ENCODE measurements at regions not wholly inside any gene's neighbourhood (a gene's known extent, or its start where the extent isn't known, plus 50 kb on each side); places are given as distances from the start of the nearest gene placed in this dataset.

- Histone ChIP-seq H3K27ac (ENCODE audit: low read depth in 1 of 3, low read length in 2 of 3) (peak overlapping the region in 1 of 3 donors; percentile 47), H3K27me3 (ENCODE audit: control insufficient read depth in 3 of 3, insufficient read depth in 3 of 3, low read length in 3 of 3) (no peaks in the 10 kb centered on the region), H3K36me3 (ENCODE audit: control insufficient read depth in 3 of 3, insufficient read depth in 2 of 3, low read depth in 1 of 3, low read length in 3 of 3) (no peaks in the 10 kb centered on the region), H3K4me1 (ENCODE audit: control insufficient read depth in 3 of 3, insufficient read depth in 2 of 3, low read depth in 1 of 3, low read length in 2 of 3) (no peaks in the 10 kb centered on the region), H3K4me3 (ENCODE audit: low read depth in 1 of 3, low read length in 3 of 3) (no peak overlapping the region), H3K9me3 (ENCODE audit: control insufficient read depth in 2 of 2, insufficient read depth in 1 of 2, low read depth in 1 of 2, low read length in 1 of 2) (no peaks in the 10 kb centered on the region)
- 13 to 29% (median 19%) methylated on average over 4 of the region's 4 CpGs for WGBS, 3 donors
- DNase-seq = peak; percentile 2 to 17
- no peak for FAIRE-seq
Measured at GRCh38 chr13:107202371-107203023, 634.6 kb upstream of the ARGLU1 start.

GRCh38 chr13:107200491-107200890 lies 632.6 kb upstream of the ARGLU1 start:
- Histone ChIP-seq H3K27me3 (ENCODE audit: control insufficient read depth in 3 of 3, insufficient read depth in 3 of 3, low read length in 3 of 3) (no peaks in the 10 kb centered on the region), H3K9me3 (ENCODE audit: control insufficient read depth in 2 of 2, insufficient read depth in 1 of 2, low read depth in 1 of 2, low read length in 1 of 2) (no peaks in the 10 kb centered on the region), H3K4me1 (ENCODE audit: control insufficient read depth in 3 of 3, insufficient read depth in 2 of 3, low read depth in 1 of 3, low read length in 2 of 3) (no peaks in the 10 kb centered on the region), H3K27ac (ENCODE audit: low read depth in 1 of 3, low read length in 2 of 3) (no peak overlapping the region), H3K4me3 (ENCODE audit: low read depth in 1 of 3, low read length in 3 of 3) (no peak overlapping the region), H3K36me3 (ENCODE audit: control insufficient read depth in 3 of 3, insufficient read depth in 2 of 3, low read depth in 1 of 3, low read length in 3 of 3) (no peaks in the 10 kb centered on the region)
- 84 to 89% (median 86%) methylated on average over 6 of the region's 6 CpGs for WGBS, 3 donors
- FAIRE-seq (no peak), DNase-seq (no peak)

GRCh38 chr13:107192289-107192688 lies 624.4 kb upstream of the ARGLU1 start:
- 18 to 35% (median 32%) methylated on average over 7 of the region's 7 CpGs for WGBS, 3 donors
- Histone ChIP-seq H3K9me3 (ENCODE audit: control insufficient read depth in 2 of 2, insufficient read depth in 1 of 2, low read depth in 1 of 2, low read length in 1 of 2) (peaks cover 0 to 8% of the 10 kb centered on the region in 2 donors), H3K4me3 (ENCODE audit: low read depth in 1 of 3, low read length in 3 of 3) (no peak overlapping the region), H3K4me1 (ENCODE audit: control insufficient read depth in 3 of 3, insufficient read depth in 2 of 3, low read depth in 1 of 3, low read length in 2 of 3) (no peaks in the 10 kb centered on the region), H3K36me3 (ENCODE audit: control insufficient read depth in 3 of 3, insufficient read depth in 2 of 3, low read depth in 1 of 3, low read length in 3 of 3) (no peaks in the 10 kb centered on the region), H3K27ac (ENCODE audit: low read depth in 1 of 3, low read length in 2 of 3) (no peak overlapping the region), H3K27me3 (ENCODE audit: control insufficient read depth in 3 of 3, insufficient read depth in 3 of 3, low read length in 3 of 3) (no peaks in the 10 kb centered on the region)
- no peak for FAIRE-seq
- DNase-seq = no peak

GRCh38 chr13:107190065-107190464 lies 622.1 kb upstream of the ARGLU1 start:
- WGBS, 3 donors = 76 to 88% (median 85%) methylated on average over 1 of the region's 1 CpG
- Histone ChIP-seq H3K27me3 (ENCODE audit: control insufficient read depth in 3 of 3, insufficient read depth in 3 of 3, low read length in 3 of 3) (no peaks in the 10 kb centered on the region), H3K4me3 (ENCODE audit: low read depth in 1 of 3, low read length in 3 of 3) (no peak overlapping the region), H3K4me1 (ENCODE audit: control insufficient read depth in 3 of 3, insufficient read depth in 2 of 3, low read depth in 1 of 3, low read length in 2 of 3) (no peaks in the 10 kb centered on the region), H3K9me3 (ENCODE audit: control insufficient read depth in 2 of 2, insufficient read depth in 1 of 2, low read depth in 1 of 2, low read length in 1 of 2) (peaks cover 0 to 8% of the 10 kb centered on the region in 2 donors), H3K27ac (ENCODE audit: low read depth in 1 of 3, low read length in 2 of 3) (no peak overlapping the region), H3K36me3 (ENCODE audit: control insufficient read depth in 3 of 3, insufficient read depth in 2 of 3, low read depth in 1 of 3, low read length in 3 of 3) (no peaks in the 10 kb centered on the region)
- DNase-seq = no peak
- no peak for FAIRE-seq

GRCh38 chr13:107185889-107186288 lies 618.0 kb upstream of the ARGLU1 start:
- H3K36me3 ChIP-seq (ENCODE audit: control insufficient read depth in 3 of 3, insufficient read depth in 2 of 3, low read depth in 1 of 3, low read length in 3 of 3) = no peaks in the 10 kb centered on the region
- H3K27me3 ChIP-seq (ENCODE audit: control insufficient read depth in 3 of 3, insufficient read depth in 3 of 3, low read length in 3 of 3) = no peaks in the 10 kb centered on the region
- H3K4me1 ChIP-seq (ENCODE audit: control insufficient read depth in 3 of 3, insufficient read depth in 2 of 3, low read depth in 1 of 3, low read length in 2 of 3) = no peaks in the 10 kb centered on the region
- 81 to 90% (median 90%) methylated on average over 4 of the region's 4 CpGs for WGBS, 3 donors
- FAIRE-seq = no peak
- no peak overlapping the region for H3K4me3 ChIP-seq (ENCODE audit: low read depth in 1 of 3, low read length in 3 of 3)
- no peak overlapping the region for H3K27ac ChIP-seq (ENCODE audit: low read depth in 1 of 3, low read length in 2 of 3)
- H3K9me3 ChIP-seq (ENCODE audit: control insufficient read depth in 2 of 2, insufficient read depth in 1 of 2, low read depth in 1 of 2, low read length in 1 of 2) = peaks cover 0 to 4% of the 10 kb centered on the region in 2 donors
- no peak for DNase-seq

- no peak for DNase-seq
- Histone ChIP-seq H3K9me3 (ENCODE audit: control insufficient read depth in 2 of 2, insufficient read depth in 1 of 2, low read depth in 1 of 2, low read length in 1 of 2) (no peaks in the 10 kb centered on the region), H3K36me3 (ENCODE audit: control insufficient read depth in 3 of 3, insufficient read depth in 2 of 3, low read depth in 1 of 3, low read length in 3 of 3) (no peaks in the 10 kb centered on the region), H3K27me3 (ENCODE audit: control insufficient read depth in 3 of 3, insufficient read depth in 3 of 3, low read length in 3 of 3) (no peaks in the 10 kb centered on the region), H3K27ac (ENCODE audit: low read depth in 1 of 3, low read length in 2 of 3) (no peak overlapping the region), H3K4me1 (ENCODE audit: control insufficient read depth in 3 of 3, insufficient read depth in 2 of 3, low read depth in 1 of 3, low read length in 2 of 3) (no peaks in the 10 kb centered on the region), H3K4me3 (ENCODE audit: low read depth in 1 of 3, low read length in 3 of 3) (no peak overlapping the region)
- WGBS, 3 donors = 78 to 81% (median 80%) methylated on average over 12 of the region's 12 CpGs
- no peak for FAIRE-seq
Measured at GRCh38 chr13:107170270-107170931, 602.5 kb upstream of the ARGLU1 start.

GRCh38 chr13:107157271-107157670 lies 589.3 kb upstream of the ARGLU1 start:
- no peak for FAIRE-seq
- Histone ChIP-seq H3K9me3 (ENCODE audit: control insufficient read depth in 2 of 2, insufficient read depth in 1 of 2, low read depth in 1 of 2, low read length in 1 of 2) (no peaks in the 10 kb centered on the region), H3K4me3 (ENCODE audit: low read depth in 1 of 3, low read length in 3 of 3) (no peak overlapping the region), H3K36me3 (ENCODE audit: control insufficient read depth in 3 of 3, insufficient read depth in 2 of 3, low read depth in 1 of 3, low read length in 3 of 3) (no peaks in the 10 kb centered on the region), H3K27ac (ENCODE audit: low read depth in 1 of 3, low read length in 2 of 3) (no peak overlapping the region), H3K4me1 (ENCODE audit: control insufficient read depth in 3 of 3, insufficient read depth in 2 of 3, low read depth in 1 of 3, low read length in 2 of 3) (no peaks in the 10 kb centered on the region), H3K27me3 (ENCODE audit: control insufficient read depth in 3 of 3, insufficient read depth in 3 of 3, low read length in 3 of 3) (no peaks in the 10 kb centered on the region)
- DNase-seq = no peak
- 69 to 96% (median 79%) methylated on average over 2 of the region's 2 CpGs for WGBS, 3 donors

- Histone ChIP-seq H3K4me3 (ENCODE audit: low read depth in 1 of 3, low read length in 3 of 3) (no peak overlapping the region), H3K27me3 (ENCODE audit: control insufficient read depth in 3 of 3, insufficient read depth in 3 of 3, low read length in 3 of 3) (no peaks in the 10 kb centered on the region), H3K27ac (ENCODE audit: low read depth in 1 of 3, low read length in 2 of 3) (no peak overlapping the region), H3K4me1 (ENCODE audit: control insufficient read depth in 3 of 3, insufficient read depth in 2 of 3, low read depth in 1 of 3, low read length in 2 of 3) (no peaks in the 10 kb centered on the region), H3K36me3 (ENCODE audit: control insufficient read depth in 3 of 3, insufficient read depth in 2 of 3, low read depth in 1 of 3, low read length in 3 of 3) (no peaks in the 10 kb centered on the region), H3K9me3 (ENCODE audit: control insufficient read depth in 2 of 2, insufficient read depth in 1 of 2, low read depth in 1 of 2, low read length in 1 of 2) (no peaks in the 10 kb centered on the region)
- no peak for DNase-seq
- FAIRE-seq = no peak
Measured at GRCh38 chr13:107144432-107144831, 576.5 kb upstream of the ARGLU1 start.

- H3K27me3 ChIP-seq (ENCODE audit: control insufficient read depth in 3 of 3, insufficient read depth in 3 of 3, low read length in 3 of 3) = no peaks in the 10 kb centered on the region
- no peaks in the 10 kb centered on the region for H3K36me3 ChIP-seq (ENCODE audit: control insufficient read depth in 3 of 3, insufficient read depth in 2 of 3, low read depth in 1 of 3, low read length in 3 of 3)
- 52 to 59% (median 57%) methylated on average over 3 of the region's 3 CpGs for WGBS, 3 donors
- H3K27ac ChIP-seq (ENCODE audit: low read depth in 1 of 3, low read length in 2 of 3) = no peak overlapping the region
- H3K4me1 ChIP-seq (ENCODE audit: control insufficient read depth in 3 of 3, insufficient read depth in 2 of 3, low read depth in 1 of 3, low read length in 2 of 3) = no peaks in the 10 kb centered on the region
- no peak for FAIRE-seq
- no peaks in the 10 kb centered on the region for H3K9me3 ChIP-seq (ENCODE audit: control insufficient read depth in 2 of 2, insufficient read depth in 1 of 2, low read depth in 1 of 2, low read length in 1 of 2)
- H3K4me3 ChIP-seq (ENCODE audit: low read depth in 1 of 3, low read length in 3 of 3) = no peak overlapping the region
- no peak for DNase-seq
Measured at GRCh38 chr13:107141767-107142166, 573.8 kb upstream of the ARGLU1 start.
